ENCODE measurements at regions not wholly inside any gene's neighbourhood (a gene's known extent, or its start where the extent isn't known, plus 50 kb on each side); places are given as distances from the start of the nearest gene placed in this dataset.
"Not testable (repeated sequence)": the region's sequence is repeated elsewhere in the genome, so short reads cannot be mapped to it uniquely, and the experiment has no call there.

DNA sequence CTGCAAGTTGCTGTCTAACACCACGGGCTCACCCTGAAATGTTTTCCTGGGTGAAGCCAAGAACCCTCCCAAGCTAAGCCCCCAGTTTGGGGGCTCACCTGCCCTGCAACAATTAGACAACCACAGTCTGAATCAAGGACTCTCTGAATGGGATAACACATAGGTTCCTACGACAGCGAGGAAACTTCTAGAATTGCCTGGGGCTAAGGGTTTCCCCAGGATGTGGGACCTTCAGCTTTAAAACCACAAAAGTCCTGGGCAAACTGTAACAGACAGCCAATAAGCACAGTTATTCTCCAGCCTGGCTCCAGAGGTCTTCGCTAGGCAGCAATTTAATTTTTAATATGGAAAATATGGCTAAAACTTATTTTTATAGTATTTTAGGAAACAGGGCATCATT is 162.6 kb downstream of the PRKX start:
- no peak overlapping the region for H3K4me3 ChIP-seq (ENCODE audit: low read depth in 1 of 2, low read length in 2 of 2)
- H3K27ac ChIP-seq (ENCODE audit: low read depth in 2 of 2, low read length in 1 of 2) = no peak overlapping the region
- WGBS, 2 donors = 82 to 84% methylated on average over 4 of the region's 4 CpGs
- no peaks in the 10 kb centered on the region for H3K9me3 ChIP-seq (ENCODE audit: control insufficient read depth in 2 of 2, insufficient read depth in 1 of 2, low read depth in 1 of 2, low read length in 1 of 2)
- no peaks in the 10 kb centered on the region for H3K27me3 ChIP-seq (ENCODE audit: control insufficient read depth in 1 of 2, insufficient read depth in 2 of 2, low read length in 2 of 2)
- no peaks in the 10 kb centered on the region for H3K36me3 ChIP-seq (ENCODE audit: control insufficient read depth in 2 of 2, insufficient read depth in 2 of 2, low read length in 1 of 2)
- peaks cover 0 to 2% of the 10 kb centered on the region in 2 donors for H3K4me1 ChIP-seq (ENCODE audit: control insufficient read depth in 2 of 2, insufficient read depth in 2 of 2, low read length in 1 of 2)

DNA sequence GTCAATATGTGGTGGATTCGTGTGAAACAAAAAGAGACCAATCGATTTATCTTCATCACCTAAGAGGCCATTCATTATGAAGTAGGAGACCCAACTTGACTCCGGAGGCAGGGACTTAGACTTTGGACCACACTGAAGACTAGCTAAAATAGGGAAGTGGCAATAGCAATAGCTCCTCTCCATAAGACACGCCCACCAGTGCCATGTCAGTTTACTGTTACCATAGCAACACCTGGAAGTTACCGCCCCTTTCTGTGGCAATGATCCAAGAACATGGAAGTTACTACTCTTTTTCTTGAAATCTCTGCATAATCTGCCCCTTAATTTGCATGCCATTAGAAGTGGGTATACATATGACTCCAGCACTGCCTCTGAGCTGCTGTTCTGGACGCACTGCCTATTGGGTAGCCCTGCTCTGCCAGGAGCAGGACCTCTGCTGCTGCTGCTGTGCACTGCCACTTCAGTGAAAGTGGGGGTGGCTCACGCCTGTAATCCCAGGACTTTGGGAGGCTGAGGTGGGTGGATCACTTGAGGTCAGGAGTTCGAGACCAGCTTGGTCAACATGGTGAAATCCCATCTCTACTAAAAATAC is 163.2 kb downstream of the PRKX start:
- H3K4me3 ChIP-seq (ENCODE audit: low read depth in 1 of 2, low read length in 2 of 2) = no peak overlapping the region
- H3K27me3 ChIP-seq (ENCODE audit: control insufficient read depth in 1 of 2, insufficient read depth in 2 of 2, low read length in 2 of 2) = no peaks in the 10 kb centered on the region
- 84 to 86% methylated on average over 8 of the region's 8 CpGs for whole genome bisulfite sequencing, 2 donors
- peaks cover 0 to 2% of the 10 kb centered on the region in 2 donors for H3K4me1 ChIP-seq (ENCODE audit: control insufficient read depth in 2 of 2, insufficient read depth in 2 of 2, low read length in 1 of 2)
- H3K36me3 ChIP-seq (ENCODE audit: control insufficient read depth in 2 of 2, insufficient read depth in 2 of 2, low read length in 1 of 2) = no peaks in the 10 kb centered on the region
- H3K27ac ChIP-seq (ENCODE audit: low read depth in 2 of 2, low read length in 1 of 2) = no peak overlapping the region
- H3K9me3 ChIP-seq (ENCODE audit: control insufficient read depth in 2 of 2, insufficient read depth in 1 of 2, low read depth in 1 of 2, low read length in 1 of 2) = no peaks in the 10 kb centered on the region

DNA sequence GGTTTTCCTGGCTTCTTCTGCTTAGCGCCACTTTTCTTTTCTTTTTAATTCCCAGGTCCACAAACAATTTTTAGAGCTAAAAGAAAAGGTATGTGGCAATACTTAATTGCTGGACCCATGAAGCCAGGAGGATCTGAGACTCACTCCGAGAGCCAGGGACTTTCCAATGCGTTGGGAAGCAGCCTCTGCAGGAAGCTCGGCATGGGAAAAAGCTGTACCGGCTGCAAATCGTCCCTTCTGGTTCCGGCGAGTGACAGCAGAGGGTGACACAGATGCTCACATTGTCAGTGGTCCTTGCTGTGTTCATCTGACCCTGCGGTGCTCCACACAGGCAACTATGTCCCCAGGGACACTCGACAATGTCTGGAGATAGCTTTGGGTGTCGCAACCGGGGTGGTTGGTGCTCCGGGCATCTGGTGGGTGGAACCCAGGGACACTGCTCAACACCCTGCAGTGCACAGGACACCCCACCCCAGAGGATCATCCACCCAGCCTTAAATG is 164.0 kb downstream of the PRKX start:
- 21 to 42% methylated on average over 13 of the region's 13 CpGs for WGBS, 2 donors
- Histone ChIP-seq H3K4me1 (ENCODE audit: control insufficient read depth in 2 of 2, insufficient read depth in 2 of 2, low read length in 1 of 2) (peaks cover 0 to 2% of the 10 kb centered on the region in 2 donors), H3K27me3 (ENCODE audit: control insufficient read depth in 1 of 2, insufficient read depth in 2 of 2, low read length in 2 of 2) (no peaks in the 10 kb centered on the region), H3K4me3 (ENCODE audit: low read depth in 1 of 2, low read length in 2 of 2) (peak overlapping the region in 1 of 2 donors; percentile 10), H3K9me3 (ENCODE audit: control insufficient read depth in 2 of 2, insufficient read depth in 1 of 2, low read depth in 1 of 2, low read length in 1 of 2) (no peaks in the 10 kb centered on the region), H3K27ac (ENCODE audit: low read depth in 2 of 2, low read length in 1 of 2) (no peak overlapping the region), H3K36me3 (ENCODE audit: control insufficient read depth in 2 of 2, insufficient read depth in 2 of 2, low read length in 1 of 2) (no peaks in the 10 kb centered on the region)

DNA sequence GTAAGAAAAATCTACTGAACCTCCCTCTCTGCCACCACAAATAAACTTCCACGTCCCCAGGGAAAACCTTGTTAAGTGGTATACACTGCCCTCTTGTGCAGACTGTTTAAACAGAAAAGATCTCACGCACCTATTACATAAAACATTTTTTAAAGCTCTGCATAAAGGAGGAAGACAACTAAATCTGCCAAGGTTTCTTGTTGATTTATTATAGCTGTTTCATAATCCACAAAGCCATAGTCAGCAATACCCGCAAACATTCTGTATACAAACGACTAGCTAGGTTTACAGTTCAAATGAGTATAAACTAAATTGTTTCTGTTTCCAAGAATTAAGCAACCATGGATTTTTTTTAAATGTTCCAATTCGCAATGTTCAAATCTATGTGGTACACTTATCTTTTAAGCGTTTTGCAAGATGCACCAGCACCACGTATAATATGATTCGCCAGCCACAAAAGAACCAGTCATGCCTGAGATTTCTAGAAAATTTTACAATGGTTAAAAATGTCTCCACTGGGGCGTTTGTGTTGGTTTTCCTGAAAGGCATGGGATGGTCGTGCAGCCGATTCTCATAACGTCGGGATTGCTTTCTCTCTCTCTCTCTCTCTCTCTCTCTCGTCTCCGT is 164.6 kb downstream of the PRKX start:
- no peak overlapping the region for H3K27ac ChIP-seq (ENCODE audit: low read depth in 2 of 2, low read length in 1 of 2)
- H3K4me1 ChIP-seq (ENCODE audit: control insufficient read depth in 2 of 2, insufficient read depth in 2 of 2, low read length in 1 of 2) = peaks cover 0 to 2% of the 10 kb centered on the region in 2 donors
- H3K36me3 ChIP-seq (ENCODE audit: control insufficient read depth in 2 of 2, insufficient read depth in 2 of 2, low read length in 1 of 2) = no peaks in the 10 kb centered on the region
- peak overlapping the region in 1 of 2 donors; percentile 10 for H3K4me3 ChIP-seq (ENCODE audit: low read depth in 1 of 2, low read length in 2 of 2)
- H3K27me3 ChIP-seq (ENCODE audit: control insufficient read depth in 1 of 2, insufficient read depth in 2 of 2, low read length in 2 of 2) = no peaks in the 10 kb centered on the region
- no peaks in the 10 kb centered on the region for H3K9me3 ChIP-seq (ENCODE audit: control insufficient read depth in 2 of 2, insufficient read depth in 1 of 2, low read depth in 1 of 2, low read length in 1 of 2)
- 6 to 17% methylated on average over 15 of the region's 15 CpGs for WGBS, 2 donors

DNA sequence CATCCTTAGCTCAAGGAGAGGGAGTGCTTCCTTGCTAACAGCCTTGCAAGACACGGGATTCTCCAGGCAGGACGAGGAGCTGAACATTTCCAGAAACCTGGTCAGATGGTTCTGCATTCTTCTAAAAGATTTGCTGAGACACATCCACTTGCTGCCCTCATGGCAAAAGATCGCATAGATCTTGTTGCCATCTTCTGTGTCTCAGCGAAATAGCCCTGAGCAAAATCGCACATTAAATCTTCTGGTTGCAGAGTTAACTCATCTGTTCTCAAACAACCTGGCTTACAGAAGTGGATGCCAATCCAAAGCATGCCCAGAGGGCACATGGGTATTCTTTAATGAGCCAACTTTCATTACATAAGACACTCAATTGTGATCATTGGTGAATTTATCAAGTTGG is 167.5 kb downstream of the PRKX start:
- Histone ChIP-seq H3K4me3 (ENCODE audit: low read depth in 1 of 2, low read length in 2 of 2) (no peak overlapping the region), H3K27ac (ENCODE audit: low read depth in 2 of 2, low read length in 1 of 2) (no peak overlapping the region), H3K36me3 (ENCODE audit: control insufficient read depth in 2 of 2, insufficient read depth in 2 of 2, low read length in 1 of 2) (no peaks in the 10 kb centered on the region), H3K4me1 (ENCODE audit: control insufficient read depth in 2 of 2, insufficient read depth in 2 of 2, low read length in 1 of 2) (peaks cover 0 to 2% of the 10 kb centered on the region in 2 donors), H3K9me3 (ENCODE audit: control insufficient read depth in 2 of 2, insufficient read depth in 1 of 2, low read depth in 1 of 2, low read length in 1 of 2) (no peaks in the 10 kb centered on the region), H3K27me3 (ENCODE audit: control insufficient read depth in 1 of 2, insufficient read depth in 2 of 2, low read length in 2 of 2) (no peaks in the 10 kb centered on the region)
- WGBS, 2 donors = 45 to 54% methylated on average over 5 of the region's 5 CpGs

DNA sequence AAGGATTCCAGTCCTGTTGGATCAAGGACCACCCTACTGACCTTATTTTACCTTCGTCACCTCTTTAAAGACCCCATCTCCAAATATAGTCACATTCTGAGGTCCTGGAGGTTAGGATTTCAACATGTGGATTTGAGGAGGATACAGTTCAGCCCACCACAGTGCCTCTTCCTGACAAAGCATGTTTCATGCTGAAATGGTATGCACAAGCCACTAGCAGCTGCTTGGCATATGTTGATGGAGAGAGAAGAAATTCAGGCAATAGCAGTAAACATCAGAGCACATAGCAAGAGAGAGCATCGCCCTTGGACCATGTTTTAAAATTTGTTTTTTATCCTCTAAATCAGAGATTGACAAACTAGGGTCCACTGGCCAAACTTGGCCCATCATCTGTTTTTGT is 172.1 kb downstream of the PRKX start:
- Histone ChIP-seq H3K27ac (ENCODE audit: low read depth in 2 of 2, low read length in 1 of 2) (no peak overlapping the region), H3K4me1 (ENCODE audit: control insufficient read depth in 2 of 2, insufficient read depth in 2 of 2, low read length in 1 of 2) (no peaks in the 10 kb centered on the region), H3K4me3 (ENCODE audit: low read depth in 1 of 2, low read length in 2 of 2) (no peak overlapping the region), H3K27me3 (ENCODE audit: control insufficient read depth in 1 of 2, insufficient read depth in 2 of 2, low read length in 2 of 2) (no peaks in the 10 kb centered on the region), H3K36me3 (ENCODE audit: control insufficient read depth in 2 of 2, insufficient read depth in 2 of 2, low read length in 1 of 2) (no peaks in the 10 kb centered on the region), H3K9me3 (ENCODE audit: control insufficient read depth in 2 of 2, insufficient read depth in 1 of 2, low read depth in 1 of 2, low read length in 1 of 2) (no peaks in the 10 kb centered on the region)
- WGBS, 2 donors = 81 to 90% methylated on average over 2 of the region's 2 CpGs

DNA sequence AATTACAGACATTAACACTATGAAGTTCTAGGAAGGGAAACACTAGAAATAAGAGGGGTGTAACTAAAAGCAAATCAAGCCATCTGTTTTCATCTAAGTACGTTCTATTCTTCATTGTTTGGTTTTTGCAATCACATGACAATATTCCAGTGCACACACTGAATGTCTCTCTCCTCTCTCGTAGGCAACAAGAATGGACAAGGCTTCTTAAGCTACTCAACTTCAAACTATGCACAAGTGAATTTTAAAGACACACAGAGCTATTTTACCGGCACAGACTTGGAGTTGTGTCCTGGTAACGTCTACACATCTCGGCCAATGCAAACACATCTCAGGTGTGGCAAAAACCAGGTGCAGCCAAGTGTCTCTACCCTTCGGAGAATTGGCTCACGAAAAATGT is 173.3 kb downstream of the PRKX start:
- 43 to 63% methylated on average over 7 of the region's 7 CpGs for WGBS, 2 donors
- H3K9me3 ChIP-seq (ENCODE audit: control insufficient read depth in 2 of 2, insufficient read depth in 1 of 2, low read depth in 1 of 2, low read length in 1 of 2) = peaks cover 0 to 5% of the 10 kb centered on the region in 2 donors
- H3K4me1 ChIP-seq (ENCODE audit: control insufficient read depth in 2 of 2, insufficient read depth in 2 of 2, low read length in 1 of 2) = no peaks in the 10 kb centered on the region
- no peak overlapping the region for H3K4me3 ChIP-seq (ENCODE audit: low read depth in 1 of 2, low read length in 2 of 2)
- no peaks in the 10 kb centered on the region for H3K36me3 ChIP-seq (ENCODE audit: control insufficient read depth in 2 of 2, insufficient read depth in 2 of 2, low read length in 1 of 2)
- H3K27ac ChIP-seq (ENCODE audit: low read depth in 2 of 2, low read length in 1 of 2) = no peak overlapping the region
- H3K27me3 ChIP-seq (ENCODE audit: control insufficient read depth in 1 of 2, insufficient read depth in 2 of 2, low read length in 2 of 2) = no peaks in the 10 kb centered on the region

DNA sequence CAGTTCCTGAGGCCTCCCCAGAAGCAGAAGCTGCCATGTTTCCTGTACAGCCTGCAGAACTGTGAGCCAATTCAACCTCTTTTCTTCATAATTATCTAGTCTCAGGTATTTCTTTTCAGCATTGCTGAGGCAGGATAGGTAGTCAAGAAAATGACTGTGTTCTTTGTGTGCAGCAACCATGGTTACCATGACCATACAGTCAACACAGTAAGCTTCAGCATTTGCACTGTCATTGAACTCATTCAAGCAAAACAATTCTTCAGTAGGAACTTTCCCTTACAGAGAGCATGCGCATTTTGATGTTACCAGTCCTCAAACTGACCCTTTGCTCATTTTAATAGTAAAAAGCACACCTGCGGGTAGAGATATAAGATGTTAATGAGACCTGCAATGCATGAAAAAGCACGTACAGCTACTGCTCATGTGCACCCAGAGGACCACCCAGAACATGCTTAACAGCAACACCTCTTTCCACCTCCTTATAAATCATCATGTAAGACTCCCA is 180.8 kb downstream of the PRKX start:
- no peaks in the 10 kb centered on the region for H3K27me3 ChIP-seq (ENCODE audit: control insufficient read depth in 1 of 2, insufficient read depth in 2 of 2, low read length in 2 of 2)
- no peak overlapping the region for H3K27ac ChIP-seq (ENCODE audit: low read depth in 2 of 2, low read length in 1 of 2)
- H3K4me3 ChIP-seq (ENCODE audit: low read depth in 1 of 2, low read length in 2 of 2) = no peak overlapping the region
- peaks cover 0 to 5% of the 10 kb centered on the region in 2 donors for H3K9me3 ChIP-seq (ENCODE audit: control insufficient read depth in 2 of 2, insufficient read depth in 1 of 2, low read depth in 1 of 2, low read length in 1 of 2)
- WGBS, 2 donors = 55 to 56% methylated on average over 3 of the region's 3 CpGs
- no peaks in the 10 kb centered on the region for H3K4me1 ChIP-seq (ENCODE audit: control insufficient read depth in 2 of 2, insufficient read depth in 2 of 2, low read length in 1 of 2)
- H3K36me3 ChIP-seq (ENCODE audit: control insufficient read depth in 2 of 2, insufficient read depth in 2 of 2, low read length in 1 of 2) = no peaks in the 10 kb centered on the region

DNA sequence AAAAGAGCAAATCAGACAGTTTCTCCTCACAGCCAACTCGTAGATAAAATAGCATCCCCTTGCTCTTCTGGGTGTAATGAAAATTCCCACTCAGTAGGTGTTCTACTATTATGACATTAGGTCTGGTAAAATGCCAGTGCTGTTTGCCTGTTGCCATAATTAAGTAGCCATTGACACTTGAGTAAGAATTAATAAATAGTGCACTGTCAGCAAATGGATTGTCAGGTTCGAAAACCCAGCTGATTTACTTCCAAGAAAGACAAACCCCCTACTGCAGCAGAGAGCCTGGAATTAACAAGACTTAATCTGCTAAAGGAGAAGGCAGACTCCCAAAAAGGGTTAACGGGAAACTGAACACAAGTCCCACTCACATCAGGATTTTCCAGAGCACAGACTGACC is 182.0 kb downstream of the PRKX start:
- H3K36me3 ChIP-seq (ENCODE audit: control insufficient read depth in 2 of 2, insufficient read depth in 2 of 2, low read length in 1 of 2) = not testable (repeated sequence)
- 77 to 86% methylated on average over 3 of the region's 3 CpGs for WGBS, 2 donors

More for the DNA sequence above, 182.0 kb downstream of the PRKX start:
- H3K4me3 ChIP-seq (ENCODE audit: low read depth in 1 of 2, low read length in 2 of 2); H3K9me3 ChIP-seq (ENCODE audit: control insufficient read depth in 2 of 2, insufficient read depth in 1 of 2, low read depth in 1 of 2, low read length in 1 of 2); H3K27me3 ChIP-seq (ENCODE audit: control insufficient read depth in 1 of 2, insufficient read depth in 2 of 2, low read length in 2 of 2); H3K27ac ChIP-seq (ENCODE audit: low read depth in 2 of 2, low read length in 1 of 2); H3K4me1 ChIP-seq (ENCODE audit: control insufficient read depth in 2 of 2, insufficient read depth in 2 of 2, low read length in 1 of 2): not testable (repeated sequence)

All from esophagus (tissue), 2 donors.